Neural crest cell (in vitro differentiated cells): ENCODE measurements at regions not wholly inside any gene's neighbourhood (a gene's known extent, or its start where the extent isn't known, plus 50 kb on each side); places are given as distances from the start of the nearest gene placed in this dataset.
"Not testable (repeated sequence)": the region's sequence is repeated elsewhere in the genome, so short reads cannot be mapped to it uniquely, and the experiment has no call there.

Experiments
- DNase-seq: peaks from one replicate; pipeline ENCODE4 v3.0.0; 2021; ENCODE audit warnings: low read depth, mixed read lengths, low spot score
- H3K27ac Mint-ChIP-seq: one replicate; pipeline ENCODE4 v1.8.0; 2021; ENCODE audit warnings: mild to moderate bottlenecking, mixed read lengths; ENCODE audit not compliant: unreplicated experiment
- H3K27me3 Mint-ChIP-seq: 2 replicates; pipeline ENCODE4 v1.8.0; 2021; ENCODE audit warnings: low read depth, mild to moderate bottlenecking, mixed read lengths
- H3K36me3 Mint-ChIP-seq: 2 replicates; pipeline ENCODE4 v1.8.0; 2021; ENCODE audit warnings: low read depth, mild to moderate bottlenecking, mixed read lengths
- H3K4me1 Mint-ChIP-seq: 2 replicates; pipeline ENCODE4 v1.8.0; 2021; ENCODE audit warnings: mixed read lengths
- H3K4me3 Mint-ChIP-seq: one replicate; pipeline ENCODE4 v1.8.0; 2021; ENCODE audit warnings: mild to moderate bottlenecking, mixed read lengths
- H3K9me3 Mint-ChIP-seq: 2 replicates; pipeline ENCODE4 v1.8.0; 2021; ENCODE audit warnings: mixed read lengths
- CTCF ChIP-seq: fragments of 200-600 bp; sonication (generic); conservative IDR thresholded peaks from 2 replicates; pipeline ENCODE4 v1.5.0; 2021; ENCODE audit warnings: antibody characterized with exemption, mild to moderate bottlenecking

GRCh38 chr1:232575763-232576040 lies 54.2 kb downstream of the SIPA1L2 start:
- Mint-ChIP-seq H3K27ac (no peak overlapping the region), H3K4me3 (no peak overlapping the region), H3K9me3 (peaks cover 5% of the 10 kb centered on the region), H3K36me3 (peaks cover 18% of the 10 kb centered on the region), H3K4me1 (peaks cover 83% of the 10 kb centered on the region), H3K27me3 (no peaks in the 10 kb centered on the region)
- no peak for DNase-seq
- no peak for TF ChIP-seq CTCF

- DNase-seq: no peak
- H3K36me3 Mint-ChIP-seq: peaks cover 18% of the 10 kb centered on the region
- H3K9me3 Mint-ChIP-seq: peaks cover 5% of the 10 kb centered on the region
- H3K4me3 Mint-ChIP-seq: no peak overlapping the region
- H3K27ac Mint-ChIP-seq: peak overlapping the region; percentile 52
- no peak for TF ChIP-seq CTCF
- no peaks in the 10 kb centered on the region for H3K27me3 Mint-ChIP-seq
- peaks cover 78% of the 10 kb centered on the region for H3K4me1 Mint-ChIP-seq
Measured at GRCh38 chr1:232574889-232575762, 54.8 kb downstream of the SIPA1L2 start.

- no peak for TF ChIP-seq CTCF
- H3K36me3 Mint-ChIP-seq: peaks cover 18% of the 10 kb centered on the region
- no peaks in the 10 kb centered on the region for H3K27me3 Mint-ChIP-seq
- no peak overlapping the region for H3K4me3 Mint-ChIP-seq
- no peak overlapping the region for H3K27ac Mint-ChIP-seq
- H3K9me3 Mint-ChIP-seq: peaks cover 5% of the 10 kb centered on the region
- peaks cover 68% of the 10 kb centered on the region for H3K4me1 Mint-ChIP-seq
- no peak for DNase-seq
Measured at GRCh38 chr1:232574077-232574476, 55.9 kb downstream of the SIPA1L2 start.

GRCh38 chr1:232571523-232571922 lies 58.4 kb downstream of the SIPA1L2 start:
- Mint-ChIP-seq H3K9me3 (peaks cover 5% of the 10 kb centered on the region), H3K4me1 (peaks cover 55% of the 10 kb centered on the region), H3K27me3 (no peaks in the 10 kb centered on the region), H3K27ac (no peak overlapping the region), H3K36me3 (peaks cover 18% of the 10 kb centered on the region), H3K4me3 (no peak overlapping the region)
- TF ChIP-seq CTCF: no peak
- DNase-seq: no peak

- DNase-seq: no peak
- Mint-ChIP-seq H3K27ac (no peak overlapping the region), H3K9me3 (peaks cover 2% of the 10 kb centered on the region), H3K4me3 (no peak overlapping the region), H3K27me3 (no peaks in the 10 kb centered on the region), H3K4me1 (peaks cover 56% of the 10 kb centered on the region), H3K36me3 (peaks cover 8% of the 10 kb centered on the region)
- no peak for TF ChIP-seq CTCF
Measured at GRCh38 chr1:232570007-232570406, 59.9 kb downstream of the SIPA1L2 start.

GRCh38 chr1:232569554-232569921 lies 60.4 kb downstream of the SIPA1L2 start:
- H3K36me3 Mint-ChIP-seq, H3K27ac Mint-ChIP-seq: not testable (repeated sequence)
- peaks cover 55% of the 10 kb centered on the region for H3K4me1 Mint-ChIP-seq

More at GRCh38 chr1:232569554-232569921, 60.4 kb downstream of the SIPA1L2 start:
- not testable (repeated sequence) for H3K4me3 Mint-ChIP-seq, H3K27me3 Mint-ChIP-seq, H3K9me3 Mint-ChIP-seq, DNase-seq
